ENCODE measurements at regions not wholly inside any gene's neighbourhood (a gene's known extent, or its start where the extent isn't known, plus 50 kb on each side); places are given as distances from the start of the nearest gene placed in this dataset.
A peak's percentile ranks its signal among the peaks of the same experiment; 100 is the strongest.
"Not testable (repeated sequence)": the region's sequence is repeated elsewhere in the genome, so short reads cannot be mapped to it uniquely, and the experiment has no call there.

GRCh38 chr20:54351371-54352136 is 123.8 kb upstream of the DOK5 start:
- no peak for DNase-seq
- no peaks in the 10 kb centered on the region for H3K79me1 ChIP-seq (replicated peaks; ENCODE audit: low read length, poor library complexity, severe bottlenecking)
- H3K4ac ChIP-seq (ENCODE audit: low read depth in 1 of 2, low read length in 2 of 2) = no peak overlapping the region
- H3K27ac ChIP-seq (ENCODE audit: low read length, poor library complexity, severe bottlenecking) = no peak overlapping the region
- H3K4me2 ChIP-seq (ENCODE audit: low read length, poor library complexity, severe bottlenecking) = no peak overlapping the region
- H3K14ac ChIP-seq (ENCODE audit: low read length in 2 of 2) = no peak overlapping the region
- H2AK5ac ChIP-seq (ENCODE audit: low read length, severe bottlenecking) = no peak overlapping the region
- no peak overlapping the region for H3K18ac ChIP-seq (ENCODE audit: low read depth in 1 of 2, low read length in 2 of 2)
- H3K27me3 ChIP-seq (ENCODE audit: control insufficient read depth in 1 of 2, insufficient read depth in 1 of 2, low read length in 2 of 2) = no peaks in the 10 kb centered on the region
- no peak overlapping the region for H2BK5ac ChIP-seq (ENCODE audit: low read depth, low read length, poor library complexity, severe bottlenecking)
- no peak overlapping the region for H2AFZ ChIP-seq (ENCODE audit: low read depth, low read length)
- H3K9ac ChIP-seq (ENCODE audit: low read length) = no peak overlapping the region
- no peak overlapping the region for H3K23ac ChIP-seq (ENCODE audit: low read length in 2 of 2)
- no peak overlapping the region for H2BK12ac ChIP-seq (ENCODE audit: low read length in 2 of 2)
- H4K8ac ChIP-seq (ENCODE audit: low read length) = no peak overlapping the region
- no peaks in the 10 kb centered on the region for H3K36me3 ChIP-seq (ENCODE audit: control insufficient read depth in 1 of 2, insufficient read depth in 2 of 2, low read depth in 1 of 2, low read length in 2 of 2)
- H3K4me1 ChIP-seq (ENCODE audit: control insufficient read depth, insufficient read depth, low read depth, low read length) = peaks cover 5% of the 10 kb centered on the region
- H3K9me3 ChIP-seq (ENCODE audit: control insufficient read depth, low read length) = no peaks in the 10 kb centered on the region
- H2BK15ac ChIP-seq (ENCODE audit: low read depth, poor library complexity, severe bottlenecking) = no peak overlapping the region
- H2BK120ac ChIP-seq (ENCODE audit: low read depth, low read length) = no peak overlapping the region
- 96% methylated on average over 2 of the region's 2 CpGs for WGBS
- H3K4me3 ChIP-seq (ENCODE audit: insufficient read depth in 1 of 2, low read depth in 1 of 2, low read length in 2 of 2) = no peak overlapping the region
- no peak overlapping the region for H4K91ac ChIP-seq (ENCODE audit: low read length)

- H3K14ac ChIP-seq (ENCODE audit: low read length in 2 of 2); H3K27ac ChIP-seq (ENCODE audit: low read length, poor library complexity, severe bottlenecking); H4K8ac ChIP-seq (ENCODE audit: low read length); H4K91ac ChIP-seq (ENCODE audit: low read length); H3K18ac ChIP-seq (ENCODE audit: low read depth in 1 of 2, low read length in 2 of 2); H2AK5ac ChIP-seq (ENCODE audit: low read length, severe bottlenecking); DNase-seq; H3K23ac ChIP-seq (ENCODE audit: low read length in 2 of 2); H2AFZ ChIP-seq (ENCODE audit: low read depth, low read length); H3K4me3 ChIP-seq (ENCODE audit: insufficient read depth in 1 of 2, low read depth in 1 of 2, low read length in 2 of 2); H3K4me1 ChIP-seq (ENCODE audit: control insufficient read depth, insufficient read depth, low read depth, low read length); H2BK5ac ChIP-seq (ENCODE audit: low read depth, low read length, poor library complexity, severe bottlenecking); H3K9me3 ChIP-seq (ENCODE audit: control insufficient read depth, low read length); H3K79me1 ChIP-seq (replicated peaks; ENCODE audit: low read length, poor library complexity, severe bottlenecking); H3K9ac ChIP-seq (ENCODE audit: low read length); H3K4ac ChIP-seq (ENCODE audit: low read depth in 1 of 2, low read length in 2 of 2); H3K4me2 ChIP-seq (ENCODE audit: low read length, poor library complexity, severe bottlenecking); H2BK15ac ChIP-seq (ENCODE audit: low read depth, poor library complexity, severe bottlenecking); H3K27me3 ChIP-seq (ENCODE audit: control insufficient read depth in 1 of 2, insufficient read depth in 1 of 2, low read length in 2 of 2); H2BK12ac ChIP-seq (ENCODE audit: low read length in 2 of 2); H2BK120ac ChIP-seq (ENCODE audit: low read depth, low read length); H3K36me3 ChIP-seq (ENCODE audit: control insufficient read depth in 1 of 2, insufficient read depth in 2 of 2, low read depth in 1 of 2, low read length in 2 of 2): not testable (repeated sequence)
- WGBS = 97% methylated on average over 5 of the region's 7 CpGs
These were observed 122.9 kb upstream of the DOK5 start for GRCh38 chr20:54352541-54352940.

- Histone ChIP-seq H3K4ac (ENCODE audit: low read depth in 1 of 2, low read length in 2 of 2) (no peak overlapping the region), H4K8ac (ENCODE audit: low read length) (no peak overlapping the region), H3K4me3 (ENCODE audit: insufficient read depth in 1 of 2, low read depth in 1 of 2, low read length in 2 of 2) (no peak overlapping the region), H3K18ac (ENCODE audit: low read depth in 1 of 2, low read length in 2 of 2) (no peak overlapping the region), H2BK120ac (ENCODE audit: low read depth, low read length) (no peak overlapping the region), H3K27ac (ENCODE audit: low read length, poor library complexity, severe bottlenecking) (no peak overlapping the region), H3K36me3 (ENCODE audit: control insufficient read depth in 1 of 2, insufficient read depth in 2 of 2, low read depth in 1 of 2, low read length in 2 of 2) (no peaks in the 10 kb centered on the region), H3K23ac (ENCODE audit: low read length in 2 of 2) (no peak overlapping the region), H2BK12ac (ENCODE audit: low read length in 2 of 2) (no peak overlapping the region), H2AK5ac (ENCODE audit: low read length, severe bottlenecking) (no peak overlapping the region), H3K9me3 (ENCODE audit: control insufficient read depth, low read length) (no peaks in the 10 kb centered on the region), H3K4me2 (ENCODE audit: low read length, poor library complexity, severe bottlenecking) (peak overlapping the region; percentile 16), H3K27me3 (ENCODE audit: control insufficient read depth in 1 of 2, insufficient read depth in 1 of 2, low read length in 2 of 2) (no peaks in the 10 kb centered on the region), H3K9ac (ENCODE audit: low read length) (no peak overlapping the region), H3K79me1 (replicated peaks; ENCODE audit: low read length, poor library complexity, severe bottlenecking) (no peaks in the 10 kb centered on the region), H3K4me1 (ENCODE audit: control insufficient read depth, insufficient read depth, low read depth, low read length) (peaks cover 1% of the 10 kb centered on the region), H4K91ac (ENCODE audit: low read length) (no peak overlapping the region), H3K14ac (ENCODE audit: low read length in 2 of 2) (no peak overlapping the region), H2BK15ac (ENCODE audit: low read depth, poor library complexity, severe bottlenecking) (no peak overlapping the region), H2BK5ac (ENCODE audit: low read depth, low read length, poor library complexity, severe bottlenecking) (no peak overlapping the region), H2AFZ (ENCODE audit: low read depth, low read length) (no peak overlapping the region)
- no peak for DNase-seq
- WGBS = 66% methylated on average over 4 of the region's 4 CpGs
These were observed 122.1 kb upstream of the DOK5 start for GRCh38 chr20:54353292-54353691.

- H3K27me3 ChIP-seq (ENCODE audit: control insufficient read depth in 1 of 2, insufficient read depth in 1 of 2, low read length in 2 of 2) = no peaks in the 10 kb centered on the region
- H3K4me2 ChIP-seq (ENCODE audit: low read length, poor library complexity, severe bottlenecking) = no peak overlapping the region
- no peak overlapping the region for H2BK120ac ChIP-seq (ENCODE audit: low read depth, low read length)
- no peaks in the 10 kb centered on the region for H3K9me3 ChIP-seq (ENCODE audit: control insufficient read depth, low read length)
- no peak overlapping the region for H4K8ac ChIP-seq (ENCODE audit: low read length)
- no peak overlapping the region for H3K14ac ChIP-seq (ENCODE audit: low read length in 2 of 2)
- H3K4ac ChIP-seq (ENCODE audit: low read depth in 1 of 2, low read length in 2 of 2) = no peak overlapping the region
- H3K27ac ChIP-seq (ENCODE audit: low read length, poor library complexity, severe bottlenecking) = no peak overlapping the region
- H2BK5ac ChIP-seq (ENCODE audit: low read depth, low read length, poor library complexity, severe bottlenecking) = no peak overlapping the region
- H2BK15ac ChIP-seq (ENCODE audit: low read depth, poor library complexity, severe bottlenecking) = no peak overlapping the region
- H3K4me1 ChIP-seq (ENCODE audit: control insufficient read depth, insufficient read depth, low read depth, low read length) = no peaks in the 10 kb centered on the region
- DNase-seq = no peak
- no peak overlapping the region for H4K91ac ChIP-seq (ENCODE audit: low read length)
- no peak overlapping the region for H2AFZ ChIP-seq (ENCODE audit: low read depth, low read length)
- H3K36me3 ChIP-seq (ENCODE audit: control insufficient read depth in 1 of 2, insufficient read depth in 2 of 2, low read depth in 1 of 2, low read length in 2 of 2) = no peaks in the 10 kb centered on the region
- H3K18ac ChIP-seq (ENCODE audit: low read depth in 1 of 2, low read length in 2 of 2) = no peak overlapping the region
- H3K4me3 ChIP-seq (ENCODE audit: insufficient read depth in 1 of 2, low read depth in 1 of 2, low read length in 2 of 2) = no peak overlapping the region
- no peak overlapping the region for H3K23ac ChIP-seq (ENCODE audit: low read length in 2 of 2)
- H2BK12ac ChIP-seq (ENCODE audit: low read length in 2 of 2) = no peak overlapping the region
- 74% methylated on average over 5 of the region's 7 CpGs for WGBS
- H2AK5ac ChIP-seq (ENCODE audit: low read length, severe bottlenecking) = no peak overlapping the region
- no peaks in the 10 kb centered on the region for H3K79me1 ChIP-seq (replicated peaks; ENCODE audit: low read length, poor library complexity, severe bottlenecking)
- no peak overlapping the region for H3K9ac ChIP-seq (ENCODE audit: low read length)
These were observed 119.6 kb upstream of the DOK5 start for GRCh38 chr20:54355631-54356280.
